Inflammatory macrophage (primary cell): ENCODE measurements at regions not wholly inside any gene's neighbourhood (a gene's known extent, or its start where the extent isn't known, plus 50 kb on each side); places are given as distances from the start of the nearest gene placed in this dataset.
A peak's percentile ranks its signal among the peaks of the same experiment; 100 is the strongest.
"Not testable (repeated sequence)": the region's sequence is repeated elsewhere in the genome, so short reads cannot be mapped to it uniquely, and the experiment has no call there.

Source experiments
- DNase-seq, 2 donors: peaks; one replicate each; pipeline ENCODE4 v3.0.0-alpha.2; 2020 to 2022

- DNase-seq, result no peak
These were observed 231.3 kb upstream of the PLXNA2 start for GRCh38 chr1:208475449-208475848.

- DNase-seq, result no peak
These were observed 232.0 kb upstream of the PLXNA2 start for GRCh38 chr1:208475951-208476845.

- no peak for DNase-seq
These were observed 232.6 kb upstream of the PLXNA2 start for GRCh38 chr1:208476846-208477170.

- no peak for DNase-seq
These were observed 235.3 kb upstream of the PLXNA2 start for GRCh38 chr1:208479435-208479834.

- DNase-seq, result no peak
These were observed 241.3 kb upstream of the PLXNA2 start for GRCh38 chr1:208485512-208485911.

- no peak for DNase-seq
These were observed 242.5 kb upstream of the PLXNA2 start for GRCh38 chr1:208486677-208487076.

- not testable (repeated sequence) for DNase-seq
These were observed 244.2 kb upstream of the PLXNA2 start for GRCh38 chr1:208488432-208488831.

GRCh38 chr1:208496467-208497371, 252.5 kb upstream of the PLXNA2 start:
- no peak for DNase-seq

- no peak for DNase-seq
These were observed 253.8 kb upstream of the PLXNA2 start for GRCh38 chr1:208497866-208498541.

GRCh38 chr1:208499026-208499425, 254.8 kb upstream of the PLXNA2 start:
- peak; percentile 60 to 91 for DNase-seq

GRCh38 chr1:208499601-208500000, 255.4 kb upstream of the PLXNA2 start:
- DNase-seq, result no peak

- no peak for DNase-seq
These were observed 256.2 kb upstream of the PLXNA2 start for GRCh38 chr1:208500375-208500774.

- DNase-seq, result no peak
These were observed 257.4 kb upstream of the PLXNA2 start for GRCh38 chr1:208501542-208501941.

GRCh38 chr1:208503787-208504186, 259.6 kb upstream of the PLXNA2 start:
- no peak for DNase-seq

- no peak for DNase-seq
These were observed 262.6 kb upstream of the PLXNA2 start for GRCh38 chr1:208506812-208507211.

GRCh38 chr1:208509072-208509471, 264.9 kb upstream of the PLXNA2 start:
- DNase-seq, result no peak

- no peak for DNase-seq
These were observed 266.2 kb upstream of the PLXNA2 start for GRCh38 chr1:208510192-208510952.

GRCh38 chr1:208511242-208511860, 267.2 kb upstream of the PLXNA2 start:
- no peak for DNase-seq

GRCh38 chr1:208513799-208514198, 269.6 kb upstream of the PLXNA2 start:
- no peak for DNase-seq

GRCh38 chr1:208515129-208515528, 270.9 kb upstream of the PLXNA2 start:
- no peak for DNase-seq

GRCh38 chr1:208516780-208517179, 272.6 kb upstream of the PLXNA2 start:
- no peak for DNase-seq
